Posterior vena cava (tissue), 2 donors: ENCODE measurements at regions not wholly inside any gene's neighbourhood (a gene's known extent, or its start where the extent isn't known, plus 50 kb on each side); places are given as distances from the start of the nearest gene placed in this dataset.

Source experiments
- DNase-seq: peaks from one replicate; pipeline ENCODE4 v3.0.0-alpha.2; 2020; ENCODE audit warnings: low spot score
- intact Hi-C, 2 donors: fragments of 100-400 bp; cut with DNase I; formaldehyde crosslinking; loops; one replicate each; pipeline versions ENCODE4 v1.14.1 to v1.14.2; 2022 to 2023
- donor health status: DM: yes; HTN: yes; CAD: no.
- donor health status: DM: yes; HTN: yes; CAD: no.

DNA sequence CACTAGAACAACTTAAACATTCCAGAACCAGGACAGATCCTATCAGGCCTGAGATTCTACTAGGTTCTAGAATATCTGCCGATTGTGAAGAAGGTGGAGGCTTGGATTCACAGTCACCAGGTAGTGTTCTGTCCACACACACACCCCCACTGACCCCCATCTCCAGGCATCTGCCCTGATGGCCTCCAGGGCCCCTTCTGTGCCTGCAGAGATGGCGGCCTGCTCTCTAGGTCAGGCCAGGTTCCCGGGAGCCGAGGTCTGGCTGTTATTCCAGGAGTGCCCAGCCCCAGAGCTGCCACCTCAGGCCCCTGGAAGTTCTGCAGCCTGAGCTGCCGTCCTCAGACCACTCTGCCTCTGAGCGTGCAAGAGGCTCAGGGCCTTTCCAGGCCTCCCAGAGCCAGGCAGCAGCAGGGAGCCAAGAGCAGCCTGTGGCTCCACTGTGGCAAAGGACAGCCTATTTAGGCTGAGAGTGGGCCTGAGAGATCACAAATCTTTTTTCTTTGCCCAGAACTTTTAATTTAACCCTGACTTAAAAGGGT, 96.2 kb upstream of the ASAP2 start:
- DNase-seq, result no peak
- intact Hi-C loops, result no loop called here

DNA sequence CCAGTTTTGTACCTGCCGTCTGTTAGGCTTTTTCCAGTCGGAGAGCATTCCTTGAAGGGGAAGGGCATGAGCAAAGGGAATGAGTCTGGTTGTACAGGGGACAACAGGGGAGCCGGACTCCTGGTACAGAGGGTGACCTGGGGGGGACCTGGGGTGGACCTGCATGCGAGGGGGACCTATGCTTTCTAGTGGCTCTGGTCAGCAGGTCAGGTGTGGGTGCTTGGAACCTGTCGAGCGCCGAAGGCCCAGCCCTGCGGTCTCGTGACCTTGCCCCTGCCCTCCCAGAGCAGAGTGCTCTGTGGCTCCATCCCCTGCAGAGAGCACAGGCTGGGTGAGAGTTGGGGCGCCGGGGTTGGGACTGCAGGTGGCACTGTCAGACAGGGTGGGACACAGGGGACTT, 96.7 kb upstream of the ASAP2 start:
- DNase-seq, result no peak
- intact Hi-C loops, result loop anchor here in 1 of 2 donors (5.0 kb wide), 1 partner anchor 1673 kb away; no protein-coding TSS in a partner anchor

GRCh38 chr2:9108210-9108967, 98.2 kb upstream of the ASAP2 start:
- DNase-seq, result no peak
- intact Hi-C loops, result loop anchor here in 1 of 2 donors (5.0 kb wide), 1 partner anchor 1671 kb away; no protein-coding TSS in a partner anchor

GRCh38 chr2:9107168-9108025, 99.2 kb upstream of the ASAP2 start:
- DNase-seq, result no peak
- intact Hi-C loops, result loop anchor here in 1 of 2 donors (5.0 kb wide), 1 partner anchor 1670 kb away; no protein-coding TSS in a partner anchor

GRCh38 chr2:9106338-9107167, 100.1 kb upstream of the ASAP2 start:
- DNase-seq, result no peak
- intact Hi-C loops, result loop anchor here in 1 of 2 donors (5.0 kb wide), 1 partner anchor 1669 kb away; no protein-coding TSS in a partner anchor

DNA sequence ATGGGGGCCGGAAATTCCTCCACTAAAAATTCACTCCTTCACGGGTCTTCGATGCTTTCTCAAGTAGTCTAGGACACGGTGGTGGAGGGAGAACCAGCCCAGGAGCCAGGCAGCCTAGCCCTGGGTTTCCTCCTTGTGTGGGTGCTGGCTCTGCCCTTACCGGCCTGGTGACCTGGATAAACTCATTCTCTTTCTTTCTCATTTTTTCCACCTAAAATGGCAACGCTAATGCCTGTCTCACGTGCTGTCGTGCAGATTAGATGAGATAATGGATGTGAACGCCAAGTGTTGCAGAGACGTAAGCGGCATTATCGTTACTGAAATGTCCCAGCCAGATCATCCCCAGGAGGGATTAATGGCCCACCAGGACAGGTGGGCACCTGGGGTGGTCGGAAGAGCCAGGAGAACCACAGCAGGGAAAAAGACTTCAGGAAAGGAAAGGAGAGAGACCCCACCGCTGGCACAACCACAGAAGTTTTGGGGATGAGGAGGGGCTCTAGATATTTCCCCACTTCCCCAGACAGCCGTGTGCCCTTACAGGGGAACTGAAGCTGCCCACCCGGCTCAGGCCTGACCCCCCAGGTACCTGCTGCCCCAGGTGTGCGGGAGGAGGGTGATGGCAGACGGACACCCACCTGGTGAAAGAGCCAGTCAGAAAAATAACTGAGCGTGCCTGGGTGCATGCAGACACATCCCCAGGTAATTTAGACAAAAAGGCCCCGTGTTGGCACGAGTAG, 100.8 kb upstream of the ASAP2 start:
- no peak for DNase-seq
- intact Hi-C loops, result loop anchor here in 1 of 2 donors (5.0 kb wide), 1 partner anchor 1668 kb away; no protein-coding TSS in a partner anchor

GRCh38 chr2:9103663-9104277, 100.3 kb upstream of the MBOAT2 start:
- intact Hi-C loops, result no loop called here
- no peak for DNase-seq

DNA sequence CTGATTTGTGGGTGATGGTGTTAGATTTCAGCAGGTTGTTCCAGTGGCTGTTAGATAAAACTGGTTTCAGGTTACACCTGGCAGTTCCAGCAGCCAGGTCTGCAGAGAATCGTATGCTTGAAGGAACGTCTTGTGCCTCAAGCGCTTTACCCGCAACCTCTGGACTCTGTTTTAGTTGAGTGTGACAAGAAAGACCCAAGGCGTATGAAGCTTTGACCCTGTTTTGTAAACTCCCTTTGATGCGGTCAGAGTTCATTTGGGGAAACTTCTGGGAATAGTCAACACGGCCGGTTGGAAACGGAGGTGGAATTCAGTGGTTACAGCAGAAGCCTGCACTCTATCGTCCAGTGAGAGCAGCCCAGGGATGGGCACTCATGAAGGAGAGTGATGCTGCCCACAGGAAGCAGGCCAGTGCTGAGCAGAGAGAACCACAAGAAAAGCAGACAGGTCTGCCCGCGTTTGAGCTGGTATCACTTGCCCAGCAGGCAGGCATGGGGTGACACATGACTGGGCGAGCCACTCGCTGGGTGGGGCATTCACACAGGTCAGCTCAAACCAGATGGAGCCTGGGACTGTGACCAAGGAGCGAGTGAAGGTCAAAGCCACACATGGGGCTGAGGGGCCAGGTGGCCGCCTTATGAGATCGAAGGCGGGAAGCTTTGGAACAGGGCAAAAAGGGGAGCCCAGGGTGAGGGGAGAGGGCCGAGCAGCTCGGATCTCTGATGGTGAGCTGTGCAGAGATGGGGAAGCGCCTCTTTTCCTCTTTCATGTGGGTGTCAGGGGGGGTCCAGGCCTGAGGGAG, 99.6 kb upstream of the MBOAT2 start:
- DNase-seq, result no peak
- intact Hi-C loops, result no loop called here

- intact Hi-C loops, result no loop called here
- DNase-seq, result no peak
Observed at GRCh38 chr2:9101763-9102425, 98.4 kb upstream of the MBOAT2 start.

- no peak for DNase-seq
Observed at GRCh38 chr2:9100080-9100876, 96.8 kb upstream of the MBOAT2 start.

GRCh38 chr2:9099341-9099751, 95.9 kb upstream of the MBOAT2 start:
- intact Hi-C loops, result no loop called here
- DNase-seq, result no peak

More at GRCh38 chr2:9100080-9100876, 96.8 kb upstream of the MBOAT2 start:
- intact Hi-C loops, result no loop called here

DNA sequence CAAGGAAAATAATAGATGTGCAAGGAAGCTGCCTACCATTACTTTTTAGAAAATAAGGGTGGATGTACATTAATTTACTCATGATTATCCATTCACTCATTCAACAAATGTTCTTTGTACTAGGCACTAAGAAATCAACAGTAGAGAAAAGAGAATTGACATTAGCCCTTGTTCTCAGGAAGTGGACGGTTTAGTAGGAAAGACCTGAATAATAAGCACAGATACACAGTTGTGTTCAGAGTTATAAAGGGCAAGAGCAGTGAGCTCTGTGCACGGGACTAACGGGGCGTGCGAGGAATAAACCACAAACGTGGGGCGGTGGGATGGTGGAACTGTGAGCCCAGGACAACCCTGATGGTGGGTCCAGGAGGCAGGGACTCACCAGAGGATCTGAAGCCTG, 94.4 kb upstream of the MBOAT2 start:
- DNase-seq, result no peak
- intact Hi-C loops, result no loop called here

GRCh38 chr2:9097239-9097638, 93.8 kb upstream of the MBOAT2 start:
- intact Hi-C loops, result no loop called here
- no peak for DNase-seq

DNA sequence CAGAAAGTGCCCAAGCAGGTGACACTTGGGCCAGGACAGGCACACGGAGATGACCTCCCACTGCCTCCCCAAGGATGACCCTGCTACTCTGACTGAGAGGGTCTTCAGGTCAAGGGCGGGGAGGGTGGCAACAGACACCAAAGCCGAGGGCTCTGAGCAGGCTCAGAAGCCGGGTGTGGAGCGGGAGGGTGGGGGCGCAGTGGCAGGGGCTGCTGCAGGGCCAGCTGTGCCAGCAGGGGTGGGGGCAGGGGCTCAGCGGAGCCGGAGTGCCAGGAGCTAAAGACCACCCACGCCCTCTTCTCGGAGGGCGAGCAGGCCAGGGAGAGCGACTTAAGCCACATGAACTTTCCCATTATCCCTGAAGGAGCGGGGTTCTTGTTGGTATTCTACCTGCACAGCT, 93.3 kb upstream of the MBOAT2 start:
- DNase-seq, result no peak
- intact Hi-C loops, result no loop called here

- DNase-seq, result peak; percentile 87
- intact Hi-C loops, result no loop called here
Observed at GRCh38 chr2:9095690-9096089, 92.2 kb upstream of the MBOAT2 start.

DNA sequence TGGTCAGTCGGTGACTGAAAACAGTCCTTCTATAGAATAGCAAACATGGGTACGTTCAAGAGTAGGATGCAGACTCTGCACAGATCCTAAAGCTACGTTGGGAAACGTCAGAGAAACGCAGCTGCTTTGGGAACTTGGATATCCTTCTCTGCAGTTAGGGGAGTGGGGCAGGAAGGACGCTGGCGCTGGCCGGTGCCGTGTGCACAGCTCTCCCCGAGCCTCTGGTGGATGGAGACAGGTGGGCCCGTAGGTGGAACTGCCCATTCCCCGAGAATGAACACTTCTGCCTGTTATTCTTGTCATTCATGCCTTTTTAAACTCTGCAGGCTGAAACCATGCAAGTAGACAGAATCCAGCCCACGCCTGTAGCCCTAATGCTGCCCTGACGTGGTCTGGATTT, 91.7 kb upstream of the MBOAT2 start:
- DNase-seq, result no peak
- intact Hi-C loops, result no loop called here
